ENCODE measurements at regions not wholly inside any gene's neighbourhood (a gene's known extent, or its start where the extent isn't known, plus 50 kb on each side); places are given as distances from the start of the nearest gene placed in this dataset.

DNA sequence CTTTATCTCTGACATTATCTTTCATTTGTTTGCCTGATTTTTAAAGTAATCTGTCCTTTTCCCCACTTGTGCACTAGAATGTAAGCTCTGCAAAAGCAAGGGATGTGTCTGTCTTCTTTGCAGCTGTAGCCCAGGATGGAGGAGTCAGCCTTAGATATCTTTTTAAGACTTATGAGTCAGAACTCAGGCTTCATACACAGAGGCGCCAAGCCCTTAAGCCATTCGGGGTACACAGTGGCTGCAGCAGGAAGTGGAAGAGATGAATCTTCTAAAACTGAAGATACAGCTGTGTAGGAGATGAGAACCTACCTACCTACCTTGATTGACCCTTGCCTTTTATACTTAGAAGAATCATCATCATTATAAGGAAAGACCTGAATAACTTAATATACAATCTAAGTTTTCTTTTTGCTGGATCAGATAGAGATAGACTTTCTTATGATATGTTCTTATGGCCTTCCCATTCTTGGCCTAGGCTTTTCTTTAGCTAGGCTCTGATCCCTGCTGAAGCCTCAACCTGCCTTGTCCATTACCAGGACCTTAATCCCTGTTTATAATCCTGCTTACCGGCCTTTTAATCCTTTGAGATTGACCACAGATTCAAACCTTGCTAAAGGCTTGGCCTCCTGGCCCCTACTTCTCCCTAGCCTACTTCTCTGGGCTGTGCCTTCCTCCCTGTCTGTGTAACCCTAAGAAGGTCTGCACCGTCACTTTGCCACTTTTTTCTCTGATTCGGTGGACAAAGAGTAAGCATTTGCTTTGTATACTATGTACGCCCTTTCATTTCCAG lies 304.5 kb downstream of the PRL start:
- no peaks in the 10 kb centered on the region for H3K36me3 Mint-ChIP-seq
- no peak for DNase-seq
- H3K4me3 Mint-ChIP-seq = no peak overlapping the region
- H3K4me1 Mint-ChIP-seq = peaks cover 7% of the 10 kb centered on the region
- no peak overlapping the region for H3K27ac Mint-ChIP-seq
- H3K27me3 Mint-ChIP-seq = no peaks in the 10 kb centered on the region
- no peaks in the 10 kb centered on the region for H3K9me3 Mint-ChIP-seq
- CTCF ChIA-PET = no interaction called here

DNA sequence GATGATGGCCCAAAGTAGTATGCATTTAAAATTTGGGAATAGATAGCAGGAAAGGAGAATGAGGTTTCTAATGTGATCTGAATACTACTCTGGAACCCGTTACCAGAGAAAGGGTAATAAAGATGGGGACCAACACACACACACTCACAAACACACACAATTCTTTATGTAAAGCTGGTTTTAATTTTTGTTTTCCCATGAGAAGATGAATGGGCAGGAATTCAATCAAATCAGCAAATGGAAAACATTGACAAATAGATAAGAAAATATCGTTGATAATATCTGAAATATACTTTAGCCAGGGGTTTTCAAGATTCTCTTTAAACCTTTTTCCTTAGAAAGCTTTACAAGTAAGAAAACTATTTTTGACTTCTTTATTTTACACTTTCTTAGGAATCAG lies 303.0 kb downstream of the PRL start:
- Mint-ChIP-seq H3K9me3 (no peaks in the 10 kb centered on the region), H3K4me3 (no peak overlapping the region), H3K27ac (no peak overlapping the region), H3K4me1 (peaks cover 3% of the 10 kb centered on the region), H3K27me3 (no peaks in the 10 kb centered on the region), H3K36me3 (no peaks in the 10 kb centered on the region)
- no peak for DNase-seq
- CTCF ChIA-PET = no interaction called here

DNA sequence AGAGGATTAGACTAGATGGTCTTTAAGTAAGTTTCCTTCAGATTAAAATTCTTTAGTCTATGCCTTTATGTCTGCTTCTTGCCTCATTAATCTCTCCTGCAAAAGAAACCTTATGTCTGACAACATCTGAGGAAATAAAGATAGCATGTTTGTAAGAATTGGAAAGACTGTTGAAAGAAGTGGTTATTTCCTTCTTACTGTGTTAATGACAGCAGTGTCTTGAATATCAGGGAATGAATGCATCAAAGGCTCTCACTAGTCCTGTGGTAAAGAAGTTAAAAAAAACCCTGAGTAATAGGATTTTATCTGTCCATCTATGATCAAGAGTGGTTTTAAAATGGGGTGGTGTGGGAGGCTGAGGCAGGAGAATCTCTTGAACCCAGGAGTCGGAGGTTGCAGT lies 302.0 kb downstream of the PRL start:
- no peak for DNase-seq
- no peaks in the 10 kb centered on the region for H3K36me3 Mint-ChIP-seq
- no peak overlapping the region for H3K4me3 Mint-ChIP-seq
- CTCF ChIA-PET = no interaction called here
- no peak overlapping the region for H3K27ac Mint-ChIP-seq
- H3K27me3 Mint-ChIP-seq = no peaks in the 10 kb centered on the region
- H3K9me3 Mint-ChIP-seq = no peaks in the 10 kb centered on the region
- peaks cover 3% of the 10 kb centered on the region for H3K4me1 Mint-ChIP-seq

GRCh38 chr6:21995318-21995717 lies 301.5 kb downstream of the PRL start:
- CTCF ChIA-PET = no interaction called here
- H3K36me3 Mint-ChIP-seq = no peaks in the 10 kb centered on the region
- no peaks in the 10 kb centered on the region for H3K27me3 Mint-ChIP-seq

GRCh38 chr6:21996425-21997118 lies 300.3 kb downstream of the PRL start:
- no peak overlapping the region for H3K4me3 Mint-ChIP-seq
- H3K27me3 Mint-ChIP-seq = no peaks in the 10 kb centered on the region
- no peaks in the 10 kb centered on the region for H3K36me3 Mint-ChIP-seq
- H3K4me1 Mint-ChIP-seq = peaks cover 3% of the 10 kb centered on the region
- CTCF ChIA-PET = no interaction called here
- no peak for DNase-seq
- H3K27ac Mint-ChIP-seq = no peak overlapping the region
- H3K9me3 Mint-ChIP-seq = no peaks in the 10 kb centered on the region

More at GRCh38 chr6:21995318-21995717, 301.5 kb downstream of the PRL start:
- Mint-ChIP-seq H3K4me3 (no peak overlapping the region), H3K27ac (no peak overlapping the region), H3K4me1 (peaks cover 3% of the 10 kb centered on the region), H3K9me3 (no peaks in the 10 kb centered on the region)
- DNase-seq = no peak

DNA sequence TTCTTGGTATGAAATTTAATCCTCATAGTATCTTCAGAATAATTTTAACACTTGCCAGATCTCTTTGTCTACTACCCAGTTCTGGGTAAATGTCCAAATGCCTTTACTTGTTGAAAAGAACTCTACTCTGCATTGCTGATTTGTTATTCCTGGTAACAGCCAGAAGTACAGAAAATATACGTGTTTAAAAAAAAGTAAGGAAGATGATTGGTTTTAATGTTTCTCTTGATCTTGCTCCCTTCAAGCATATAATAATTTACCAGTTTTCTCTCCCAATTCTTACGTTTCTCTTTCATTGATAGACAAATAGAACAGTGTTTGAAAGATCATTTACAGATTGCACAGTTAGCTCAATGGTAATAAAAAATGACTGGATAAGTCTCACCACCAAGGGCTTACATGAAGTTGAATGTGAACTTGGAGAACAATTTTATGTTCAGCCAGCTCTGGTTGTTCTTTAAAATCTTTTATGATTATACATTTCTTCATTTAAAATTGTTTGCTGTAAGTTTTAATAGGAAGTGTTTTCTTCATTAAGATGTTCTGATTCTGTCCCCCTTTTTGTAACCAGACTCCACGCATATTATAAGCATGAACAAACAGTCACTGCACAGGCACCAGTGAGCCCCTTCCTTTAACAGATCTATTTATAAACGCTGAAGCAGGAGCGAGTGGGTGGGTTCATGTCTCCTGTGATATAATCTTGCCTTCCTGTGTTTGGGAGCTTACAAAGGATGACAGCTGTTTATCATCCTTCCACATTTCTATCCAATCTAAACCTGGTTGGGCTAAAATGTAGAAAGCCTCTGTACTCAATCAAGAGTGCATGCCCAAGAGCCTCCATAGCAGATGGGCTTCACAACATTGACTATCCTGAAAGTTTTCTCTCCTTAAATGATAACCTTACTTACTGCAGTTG lies 299.5 kb downstream of the PRL start:
- no peaks in the 10 kb centered on the region for H3K27me3 Mint-ChIP-seq
- H3K4me1 Mint-ChIP-seq = no peaks in the 10 kb centered on the region
- DNase-seq = no peak
- H3K4me3 Mint-ChIP-seq = no peak overlapping the region
- CTCF ChIA-PET = no interaction called here
- no peaks in the 10 kb centered on the region for H3K36me3 Mint-ChIP-seq
- H3K9me3 Mint-ChIP-seq = no peaks in the 10 kb centered on the region
- H3K27ac Mint-ChIP-seq = no peak overlapping the region

DNA sequence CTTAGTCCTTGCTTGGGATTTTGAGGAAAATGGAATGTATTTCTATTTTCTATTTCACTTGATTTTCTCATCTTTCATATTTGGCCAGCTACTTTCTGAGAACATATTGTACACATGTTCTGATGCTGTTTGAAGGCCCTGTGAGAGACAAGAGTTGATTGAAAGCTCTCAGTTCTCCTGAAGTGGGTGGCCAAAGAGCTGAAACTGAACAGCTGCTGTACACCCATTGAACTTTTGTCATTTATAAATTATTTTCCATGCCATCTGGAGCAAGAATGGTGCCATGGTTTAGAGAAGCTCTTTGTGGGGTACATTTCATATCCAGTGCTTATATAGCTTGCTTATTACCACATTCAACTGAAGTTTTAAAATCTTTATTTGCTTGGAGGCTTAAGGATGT lies 298.3 kb downstream of the PRL start:
- H3K9me3 Mint-ChIP-seq = no peaks in the 10 kb centered on the region
- no peak overlapping the region for H3K4me3 Mint-ChIP-seq
- no peak overlapping the region for H3K27ac Mint-ChIP-seq
- CTCF ChIA-PET = no interaction called here
- H3K4me1 Mint-ChIP-seq = no peaks in the 10 kb centered on the region
- H3K36me3 Mint-ChIP-seq = no peaks in the 10 kb centered on the region
- no peaks in the 10 kb centered on the region for H3K27me3 Mint-ChIP-seq
- DNase-seq = no peak

GRCh38 chr6:21999012-21999528 lies 297.8 kb downstream of the PRL start:
- Mint-ChIP-seq H3K4me3 (no peak overlapping the region), H3K27ac (no peak overlapping the region), H3K4me1 (no peaks in the 10 kb centered on the region), H3K9me3 (no peaks in the 10 kb centered on the region), H3K36me3 (no peaks in the 10 kb centered on the region), H3K27me3 (no peaks in the 10 kb centered on the region)
- DNase-seq = no peak
- CTCF ChIA-PET = no interaction called here

DNA sequence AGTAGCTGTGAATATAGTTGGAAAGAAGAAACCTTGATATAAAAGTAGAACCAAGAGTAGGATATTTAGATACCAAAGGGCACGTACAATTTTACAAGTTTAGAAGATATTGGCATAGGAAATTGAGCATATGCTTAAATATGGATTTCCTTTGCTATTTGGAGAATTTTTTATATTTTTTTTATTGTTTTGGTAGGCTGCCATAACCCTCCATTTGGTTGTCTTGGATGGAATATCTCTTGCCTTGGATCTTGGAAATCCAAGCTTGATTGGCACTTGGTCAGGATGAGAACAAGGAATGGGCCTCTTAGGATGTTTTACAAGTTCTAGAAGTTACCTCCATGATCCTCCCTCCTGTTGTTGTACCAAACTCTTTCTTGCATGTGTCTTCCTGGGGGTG lies 297.1 kb downstream of the PRL start:
- H3K36me3 Mint-ChIP-seq = no peaks in the 10 kb centered on the region
- no peak overlapping the region for H3K4me3 Mint-ChIP-seq
- no peak overlapping the region for H3K27ac Mint-ChIP-seq
- CTCF ChIA-PET = no interaction called here
- no peaks in the 10 kb centered on the region for H3K9me3 Mint-ChIP-seq
- DNase-seq = no peak
- no peaks in the 10 kb centered on the region for H3K27me3 Mint-ChIP-seq
- no peaks in the 10 kb centered on the region for H3K4me1 Mint-ChIP-seq

- CTCF ChIA-PET = no interaction called here
- H3K4me3 Mint-ChIP-seq = no peak overlapping the region
- no peaks in the 10 kb centered on the region for H3K27me3 Mint-ChIP-seq
- no peak overlapping the region for H3K27ac Mint-ChIP-seq
- no peaks in the 10 kb centered on the region for H3K9me3 Mint-ChIP-seq
- DNase-seq = no peak
- H3K4me1 Mint-ChIP-seq = no peaks in the 10 kb centered on the region
- H3K36me3 Mint-ChIP-seq = no peaks in the 10 kb centered on the region
Observed at GRCh38 chr6:22001396-22002027, 295.3 kb downstream of the PRL start.

DNA sequence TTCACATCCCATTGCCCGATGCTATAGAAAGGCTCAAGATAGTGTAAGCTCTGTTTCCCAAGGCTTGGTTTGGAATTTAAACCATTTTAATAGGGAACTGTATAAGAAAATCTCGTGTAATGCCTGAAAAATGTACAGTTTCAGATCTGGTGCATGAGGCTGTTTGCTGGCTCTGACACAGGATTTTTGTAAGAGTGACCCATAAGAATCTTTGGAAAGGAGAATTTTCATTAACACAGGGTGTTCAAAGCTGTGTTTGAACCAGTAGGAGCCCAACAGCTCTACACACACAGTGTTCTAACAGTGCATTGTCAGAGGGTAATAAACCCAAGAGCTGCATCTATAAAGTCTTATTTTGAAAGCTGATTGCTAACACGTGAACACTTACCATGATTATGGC lies 293.5 kb downstream of the PRL start:
- Mint-ChIP-seq H3K9me3 (no peaks in the 10 kb centered on the region), H3K36me3 (no peaks in the 10 kb centered on the region), H3K4me3 (no peak overlapping the region), H3K27me3 (no peaks in the 10 kb centered on the region), H3K27ac (no peak overlapping the region), H3K4me1 (no peaks in the 10 kb centered on the region)
- CTCF ChIA-PET = no interaction called here
- DNase-seq = no peak

- CTCF ChIA-PET = no interaction called here
- Mint-ChIP-seq H3K4me3 (no peak overlapping the region), H3K36me3 (no peaks in the 10 kb centered on the region), H3K27ac (no peak overlapping the region), H3K4me1 (no peaks in the 10 kb centered on the region), H3K27me3 (peaks cover 4% of the 10 kb centered on the region), H3K9me3 (no peaks in the 10 kb centered on the region)
- no peak for DNase-seq
Observed at GRCh38 chr6:22006795-22007194, 290.0 kb downstream of the PRL start.

DNA sequence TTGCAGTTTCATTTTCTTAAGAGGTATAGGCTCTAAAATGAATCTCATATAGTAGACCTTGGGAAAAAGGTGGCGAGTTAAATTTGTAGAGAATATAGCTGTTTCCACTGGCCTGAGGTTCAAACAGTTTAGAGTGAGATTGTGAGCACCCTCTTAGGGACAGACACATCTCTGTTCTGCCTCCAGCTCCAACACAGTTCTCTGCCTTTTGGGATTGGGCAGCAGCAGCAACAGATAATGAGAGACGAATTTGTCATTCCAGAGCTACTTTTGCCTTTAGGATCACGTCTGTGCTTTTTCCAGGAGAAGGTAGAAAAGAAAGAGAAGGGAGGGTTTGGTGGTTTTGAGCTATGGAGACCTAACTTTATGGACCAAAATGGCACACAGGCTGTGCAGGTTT lies 289.4 kb downstream of the PRL start:
- no peaks in the 10 kb centered on the region for H3K9me3 Mint-ChIP-seq
- no peaks in the 10 kb centered on the region for H3K4me1 Mint-ChIP-seq
- CTCF ChIA-PET = no interaction called here

DNA sequence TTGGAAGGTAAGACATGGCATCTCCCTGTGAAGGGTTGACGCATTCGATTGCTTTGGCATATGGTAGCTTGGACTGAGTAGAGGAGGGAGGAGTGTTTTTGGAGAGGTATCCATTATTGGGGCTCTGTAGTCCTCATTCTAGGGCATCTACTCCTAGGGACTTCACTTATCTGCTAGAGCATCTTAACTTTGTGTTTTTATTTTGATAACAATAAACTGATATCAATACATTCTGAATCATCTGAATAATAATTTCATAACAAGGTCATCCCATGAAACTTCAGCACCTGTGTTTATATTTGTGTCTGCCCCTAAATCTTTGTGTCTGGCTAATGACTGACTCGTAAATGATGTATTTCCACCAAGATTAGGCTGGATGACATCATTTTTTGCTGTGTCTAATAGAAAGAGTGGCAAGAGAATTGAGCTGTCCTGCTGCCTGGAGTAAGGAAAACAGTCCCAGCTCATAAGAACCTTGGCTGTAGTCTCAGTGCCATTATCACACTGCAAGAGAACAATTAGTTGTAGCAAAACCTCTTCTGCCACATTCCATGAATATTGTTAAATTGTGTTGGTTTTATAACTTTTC lies 288.5 kb downstream of the PRL start:
- no peaks in the 10 kb centered on the region for H3K4me1 Mint-ChIP-seq
- no peaks in the 10 kb centered on the region for H3K9me3 Mint-ChIP-seq
- no peak for DNase-seq
- no peak overlapping the region for H3K27ac Mint-ChIP-seq
- no peak overlapping the region for H3K4me3 Mint-ChIP-seq
- CTCF ChIA-PET = no interaction called here
- H3K36me3 Mint-ChIP-seq = no peaks in the 10 kb centered on the region
- H3K27me3 Mint-ChIP-seq = peaks cover 4% of the 10 kb centered on the region

More for the DNA sequence above, 289.4 kb downstream of the PRL start:
- Mint-ChIP-seq H3K27ac (no peak overlapping the region), H3K27me3 (peaks cover 4% of the 10 kb centered on the region), H3K36me3 (no peaks in the 10 kb centered on the region), H3K4me3 (no peak overlapping the region)
- DNase-seq = no peak

All from activated naive CD4-positive, alpha-beta T cell treated with anti-CD3 and anti-CD28 coated beads, Interleukin-2, amount 10 ng/mL, durations not matched to agents 7 days and 5 days (primary cell).